ENCODE measurements at regions not wholly inside any gene's neighbourhood (a gene's known extent, or its start where the extent isn't known, plus 50 kb on each side); places are given as distances from the start of the nearest gene placed in this dataset.

DNA sequence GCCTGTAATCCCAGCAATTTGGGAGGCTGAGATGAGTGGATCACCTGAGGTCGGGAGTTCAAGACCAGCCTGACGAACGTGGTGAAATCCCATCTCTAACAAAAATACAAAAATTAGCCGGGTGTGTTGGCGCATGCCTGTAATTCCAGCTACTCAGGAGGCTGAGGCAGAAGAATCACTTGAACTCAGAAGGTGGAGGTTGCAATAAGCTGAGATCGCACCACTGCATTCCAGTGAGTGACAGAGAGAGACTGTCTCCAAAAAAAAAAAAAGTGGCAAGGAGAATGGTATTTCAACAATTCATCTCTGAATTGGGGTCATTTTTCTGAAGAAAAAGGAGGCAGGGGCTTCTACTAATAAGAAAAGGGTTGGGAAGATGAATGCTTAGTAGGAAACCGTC, 111.5 kb upstream of the NHSL1 start:
- Histone ChIP-seq H3K36me3 (ENCODE audit: control insufficient read depth, insufficient read depth, low read length, severe bottlenecking) (no peaks in the 10 kb centered on the region), H3K4me3 (ENCODE audit: low read length) (no peak overlapping the region), H3K9ac (ENCODE audit: low read length) (no peak overlapping the region), H3K4me1 (ENCODE audit: control insufficient read depth, insufficient read depth, low read length) (no peaks in the 10 kb centered on the region), H3K27me3 (replicated peaks; ENCODE audit: control insufficient read depth, insufficient read depth, low read length) (no peaks in the 10 kb centered on the region), H3K9me3 (ENCODE audit: control insufficient read depth, low read length) (no peaks in the 10 kb centered on the region)
- no peak for DNase-seq (ENCODE audit: low read depth)

DNA sequence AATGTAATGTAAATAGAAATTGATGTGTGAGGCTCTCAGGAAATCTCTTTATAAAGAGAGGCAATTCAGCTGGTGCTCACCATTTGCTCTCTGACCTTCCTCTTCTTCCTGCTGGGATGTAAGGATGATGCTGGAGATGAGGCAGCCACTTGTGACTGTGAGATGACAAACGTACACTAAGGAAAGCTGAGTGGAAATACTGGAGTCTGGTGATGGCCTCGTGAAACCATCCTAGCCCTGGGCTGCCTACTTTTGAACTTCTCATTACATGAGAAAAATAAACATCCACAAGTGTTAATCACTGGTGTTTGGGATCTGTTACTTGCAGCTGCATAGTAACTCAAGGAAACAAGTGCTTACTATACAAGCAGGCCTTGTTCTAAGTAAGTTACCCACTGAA, 114.9 kb upstream of the NHSL1 start:
- H3K4me3 ChIP-seq (ENCODE audit: low read length): no peak overlapping the region
- H3K9me3 ChIP-seq (ENCODE audit: control insufficient read depth, low read length): no peaks in the 10 kb centered on the region
- H3K27me3 ChIP-seq (replicated peaks; ENCODE audit: control insufficient read depth, insufficient read depth, low read length): no peaks in the 10 kb centered on the region
- no peaks in the 10 kb centered on the region for H3K4me1 ChIP-seq (ENCODE audit: control insufficient read depth, insufficient read depth, low read length)
- DNase-seq (ENCODE audit: low read depth): no peak
- no peaks in the 10 kb centered on the region for H3K36me3 ChIP-seq (ENCODE audit: control insufficient read depth, insufficient read depth, low read length, severe bottlenecking)
- H3K9ac ChIP-seq (ENCODE audit: low read length): no peak overlapping the region

DNA sequence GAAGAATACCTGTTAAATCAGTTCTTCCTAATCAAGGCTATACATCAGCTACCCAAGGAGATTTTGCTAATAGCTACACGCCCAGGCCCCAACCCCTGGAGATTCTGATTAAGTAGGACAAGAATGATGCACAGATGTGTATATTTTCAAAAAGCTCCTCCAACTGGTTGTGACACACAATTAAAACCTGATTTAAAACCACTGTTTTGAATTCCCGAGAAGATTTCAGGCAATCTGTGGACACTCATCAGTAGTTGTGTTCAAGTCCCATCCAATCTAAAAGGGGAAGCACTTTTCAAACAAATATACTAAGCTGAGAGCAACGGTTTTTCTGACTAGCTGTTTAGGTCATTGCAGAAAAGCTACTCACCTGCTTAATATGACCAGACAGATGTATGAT, 118.9 kb upstream of the NHSL1 start:
- Histone ChIP-seq H3K4me1 (ENCODE audit: control insufficient read depth, insufficient read depth, low read length) (no peaks in the 10 kb centered on the region), H3K4me3 (ENCODE audit: low read length) (no peak overlapping the region), H3K27me3 (replicated peaks; ENCODE audit: control insufficient read depth, insufficient read depth, low read length) (no peaks in the 10 kb centered on the region), H3K36me3 (ENCODE audit: control insufficient read depth, insufficient read depth, low read length, severe bottlenecking) (no peaks in the 10 kb centered on the region), H3K9me3 (ENCODE audit: control insufficient read depth, low read length) (no peaks in the 10 kb centered on the region), H3K9ac (ENCODE audit: low read length) (no peak overlapping the region)
- DNase-seq (ENCODE audit: low read depth): no peak

DNA sequence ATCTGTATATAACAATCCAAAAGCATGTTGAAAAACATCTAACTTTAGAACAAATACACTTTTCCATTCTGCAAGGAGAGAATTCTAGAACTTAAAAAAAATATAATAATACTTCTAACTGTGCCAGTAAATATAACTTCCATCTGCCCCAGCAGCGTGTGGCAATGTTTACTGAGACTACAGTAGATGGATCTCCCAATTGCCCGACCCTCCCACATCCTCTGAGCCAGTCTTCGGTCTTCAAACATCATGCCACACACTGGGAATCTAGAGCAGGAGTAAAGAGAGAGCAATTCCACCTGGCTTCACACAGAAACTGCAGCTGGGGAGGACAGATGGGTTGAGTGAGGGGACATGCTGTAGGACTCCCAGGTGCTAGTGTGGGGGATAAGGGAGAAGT, 121.3 kb upstream of the NHSL1 start:
- no peak overlapping the region for H3K4me3 ChIP-seq (ENCODE audit: low read length)
- no peaks in the 10 kb centered on the region for H3K9me3 ChIP-seq (ENCODE audit: control insufficient read depth, low read length)
- no peaks in the 10 kb centered on the region for H3K4me1 ChIP-seq (ENCODE audit: control insufficient read depth, insufficient read depth, low read length)

DNA sequence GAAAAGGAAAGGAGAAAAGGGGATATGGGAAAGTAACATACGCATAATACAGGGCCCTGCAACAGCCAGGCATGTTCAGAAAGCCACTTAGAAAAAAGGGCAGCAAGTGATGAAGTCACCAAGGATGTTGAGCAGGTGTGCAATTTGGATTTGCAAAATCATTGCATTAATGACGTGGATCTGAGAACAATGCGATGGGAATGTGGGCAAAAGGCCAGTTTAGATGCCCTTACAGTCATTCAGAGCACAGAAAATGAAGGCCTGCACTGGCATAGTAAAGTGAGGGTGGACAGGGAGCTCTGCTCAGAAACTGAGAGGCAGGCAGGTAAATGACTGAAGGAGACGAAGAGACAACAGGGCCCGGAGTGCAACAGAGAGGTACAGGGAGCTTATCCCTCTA, 123.7 kb upstream of the NHSL1 start:
- H3K9ac ChIP-seq (ENCODE audit: low read length): no peak overlapping the region
- no peaks in the 10 kb centered on the region for H3K9me3 ChIP-seq (ENCODE audit: control insufficient read depth, low read length)
- H3K4me1 ChIP-seq (ENCODE audit: control insufficient read depth, insufficient read depth, low read length): no peaks in the 10 kb centered on the region
- no peaks in the 10 kb centered on the region for H3K27me3 ChIP-seq (replicated peaks; ENCODE audit: control insufficient read depth, insufficient read depth, low read length)
- no peak for DNase-seq (ENCODE audit: low read depth)
- H3K4me3 ChIP-seq (ENCODE audit: low read length): no peak overlapping the region
- H3K36me3 ChIP-seq (ENCODE audit: control insufficient read depth, insufficient read depth, low read length, severe bottlenecking): no peaks in the 10 kb centered on the region

More for the DNA sequence above, 121.3 kb upstream of the NHSL1 start:
- Histone ChIP-seq H3K9ac (ENCODE audit: low read length) (no peak overlapping the region), H3K36me3 (ENCODE audit: control insufficient read depth, insufficient read depth, low read length, severe bottlenecking) (no peaks in the 10 kb centered on the region), H3K27me3 (replicated peaks; ENCODE audit: control insufficient read depth, insufficient read depth, low read length) (no peaks in the 10 kb centered on the region)
- no peak for DNase-seq (ENCODE audit: low read depth)

DNA sequence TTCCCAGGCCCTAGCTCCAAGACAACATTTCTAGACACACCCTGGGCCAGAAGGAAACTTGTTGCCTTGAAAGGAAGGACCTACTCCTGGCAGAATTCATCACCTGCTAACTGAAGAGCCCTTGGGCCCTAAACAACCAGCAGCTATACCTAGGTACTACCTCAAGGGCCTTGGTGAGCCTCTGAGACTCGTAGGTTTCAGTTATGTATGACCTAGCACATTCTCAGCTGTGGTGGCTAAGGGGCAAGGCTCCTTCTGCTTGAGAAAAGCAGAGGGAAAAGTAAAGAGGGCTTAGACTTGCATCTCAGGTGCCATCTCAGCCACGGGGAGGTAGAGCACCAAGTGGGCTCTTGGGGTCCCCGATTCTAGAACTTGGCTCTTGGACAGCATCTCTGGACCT, 132.3 kb upstream of the NHSL1 start:
- Histone ChIP-seq H3K4me1 (ENCODE audit: control insufficient read depth, insufficient read depth, low read length) (no peaks in the 10 kb centered on the region), H3K4me3 (ENCODE audit: low read length) (no peak overlapping the region), H3K27me3 (replicated peaks; ENCODE audit: control insufficient read depth, insufficient read depth, low read length) (no peaks in the 10 kb centered on the region), H3K36me3 (ENCODE audit: control insufficient read depth, insufficient read depth, low read length, severe bottlenecking) (no peaks in the 10 kb centered on the region), H3K9me3 (ENCODE audit: control insufficient read depth, low read length) (no peaks in the 10 kb centered on the region), H3K9ac (ENCODE audit: low read length) (no peak overlapping the region)
- DNase-seq (ENCODE audit: low read depth): no peak

DNA sequence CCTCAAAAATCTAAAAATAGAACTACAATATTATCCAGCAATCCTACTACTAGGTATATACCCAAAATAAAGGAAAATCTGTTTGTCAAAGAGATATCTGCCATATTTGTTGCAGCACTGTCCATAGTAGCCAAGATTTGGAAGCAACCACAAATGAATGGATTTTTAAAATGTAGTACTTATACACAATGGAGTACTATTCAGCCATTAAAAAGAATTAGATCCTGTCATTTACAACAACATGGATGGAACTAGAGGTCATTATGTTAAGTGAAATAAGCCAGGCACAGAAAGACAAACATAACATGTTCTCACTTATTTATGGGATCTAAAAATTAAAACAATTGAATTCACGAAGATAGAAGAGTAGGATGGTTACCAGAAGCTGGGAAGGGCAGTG, 135.7 kb upstream of the CCDC28A start:
- DNase-seq (ENCODE audit: low read depth): no peak
- no peaks in the 10 kb centered on the region for H3K4me1 ChIP-seq (ENCODE audit: control insufficient read depth, insufficient read depth, low read length)

DNA sequence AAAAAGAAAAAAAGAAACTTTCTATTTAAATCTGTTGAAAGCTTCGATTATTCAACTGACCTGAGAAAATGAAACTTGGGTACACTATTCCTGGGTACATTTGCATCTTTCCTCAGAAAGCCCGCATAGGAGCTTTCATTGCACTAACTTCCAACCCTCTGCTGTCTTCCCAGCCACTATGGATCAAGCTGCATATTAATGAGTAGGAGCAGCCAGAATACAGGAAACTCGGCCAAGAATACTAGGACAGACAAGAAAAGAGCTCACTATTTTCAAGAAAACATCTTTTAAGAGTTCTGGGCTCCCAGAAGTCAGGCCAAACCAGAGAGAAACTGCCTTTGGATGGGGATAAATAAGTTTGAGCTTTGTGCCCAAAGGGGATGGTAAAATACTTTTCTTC, 135.0 kb upstream of the CCDC28A start:
- Histone ChIP-seq H3K4me1 (ENCODE audit: control insufficient read depth, insufficient read depth, low read length) (no peaks in the 10 kb centered on the region), H3K36me3 (ENCODE audit: control insufficient read depth, insufficient read depth, low read length, severe bottlenecking) (no peaks in the 10 kb centered on the region), H3K9ac (ENCODE audit: low read length) (no peak overlapping the region), H3K27me3 (replicated peaks; ENCODE audit: control insufficient read depth, insufficient read depth, low read length) (no peaks in the 10 kb centered on the region), H3K9me3 (ENCODE audit: control insufficient read depth, low read length) (no peaks in the 10 kb centered on the region), H3K4me3 (ENCODE audit: low read length) (no peak overlapping the region)
- no peak for DNase-seq (ENCODE audit: low read depth)

More for the DNA sequence above, 135.7 kb upstream of the CCDC28A start:
- no peaks in the 10 kb centered on the region for H3K27me3 ChIP-seq (replicated peaks; ENCODE audit: control insufficient read depth, insufficient read depth, low read length)
- no peaks in the 10 kb centered on the region for H3K9me3 ChIP-seq (ENCODE audit: control insufficient read depth, low read length)
- H3K4me3 ChIP-seq (ENCODE audit: low read length): no peak overlapping the region
- no peaks in the 10 kb centered on the region for H3K36me3 ChIP-seq (ENCODE audit: control insufficient read depth, insufficient read depth, low read length, severe bottlenecking)
- no peak overlapping the region for H3K9ac ChIP-seq (ENCODE audit: low read length)

DNA sequence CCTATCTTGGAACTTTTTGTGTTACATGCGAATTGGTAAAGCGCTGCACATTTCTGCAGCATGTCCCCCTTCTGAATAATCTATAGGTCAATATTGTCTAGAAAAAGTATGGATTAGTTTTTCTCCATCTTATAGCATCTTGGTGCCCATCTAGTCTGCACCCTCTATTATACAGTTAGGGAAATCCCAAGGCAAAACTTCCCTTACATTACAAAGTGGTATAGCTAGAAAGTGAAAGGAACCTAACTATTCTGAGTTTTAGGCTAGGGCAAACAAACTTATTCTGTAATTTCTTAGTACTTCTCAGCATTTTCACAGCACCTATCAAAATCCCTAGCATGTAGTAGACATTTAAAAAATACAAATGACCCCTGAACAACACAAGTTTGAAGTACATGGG, 133.5 kb upstream of the CCDC28A start:
- H3K27me3 ChIP-seq (replicated peaks; ENCODE audit: control insufficient read depth, insufficient read depth, low read length): no peaks in the 10 kb centered on the region
- H3K36me3 ChIP-seq (ENCODE audit: control insufficient read depth, insufficient read depth, low read length, severe bottlenecking): no peaks in the 10 kb centered on the region
- no peak for DNase-seq (ENCODE audit: low read depth)
- H3K9me3 ChIP-seq (ENCODE audit: control insufficient read depth, low read length): no peaks in the 10 kb centered on the region
- H3K4me3 ChIP-seq (ENCODE audit: low read length): no peak overlapping the region
- H3K9ac ChIP-seq (ENCODE audit: low read length): no peak overlapping the region
- H3K4me1 ChIP-seq (ENCODE audit: control insufficient read depth, insufficient read depth, low read length): no peaks in the 10 kb centered on the region

DNA sequence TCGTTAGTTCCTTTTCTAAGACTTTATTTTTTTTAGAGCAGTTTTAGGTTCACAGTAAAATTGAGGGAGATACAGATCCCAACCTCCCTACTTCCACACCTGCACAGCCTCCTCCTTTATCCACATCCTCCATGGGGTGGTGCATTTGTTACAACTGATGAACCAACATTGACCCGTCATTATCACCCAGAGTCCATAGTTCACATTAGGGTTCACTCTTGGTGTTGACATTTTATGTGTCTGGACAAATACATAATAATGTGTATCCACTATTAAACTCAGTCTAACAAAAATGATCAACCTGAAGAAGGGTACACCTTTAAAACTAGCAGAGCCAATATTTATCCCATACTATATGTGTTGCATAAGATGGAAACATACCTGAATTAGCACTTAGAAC, 130.4 kb upstream of the CCDC28A start:
- H3K4me3 ChIP-seq (ENCODE audit: low read length): no peak overlapping the region
- no peaks in the 10 kb centered on the region for H3K27me3 ChIP-seq (replicated peaks; ENCODE audit: control insufficient read depth, insufficient read depth, low read length)
- no peak for DNase-seq (ENCODE audit: low read depth)
- H3K9ac ChIP-seq (ENCODE audit: low read length): no peak overlapping the region
- no peaks in the 10 kb centered on the region for H3K9me3 ChIP-seq (ENCODE audit: control insufficient read depth, low read length)
- peaks cover 8% of the 10 kb centered on the region for H3K4me1 ChIP-seq (ENCODE audit: control insufficient read depth, insufficient read depth, low read length)
- H3K36me3 ChIP-seq (ENCODE audit: control insufficient read depth, insufficient read depth, low read length, severe bottlenecking): no peaks in the 10 kb centered on the region

DNA sequence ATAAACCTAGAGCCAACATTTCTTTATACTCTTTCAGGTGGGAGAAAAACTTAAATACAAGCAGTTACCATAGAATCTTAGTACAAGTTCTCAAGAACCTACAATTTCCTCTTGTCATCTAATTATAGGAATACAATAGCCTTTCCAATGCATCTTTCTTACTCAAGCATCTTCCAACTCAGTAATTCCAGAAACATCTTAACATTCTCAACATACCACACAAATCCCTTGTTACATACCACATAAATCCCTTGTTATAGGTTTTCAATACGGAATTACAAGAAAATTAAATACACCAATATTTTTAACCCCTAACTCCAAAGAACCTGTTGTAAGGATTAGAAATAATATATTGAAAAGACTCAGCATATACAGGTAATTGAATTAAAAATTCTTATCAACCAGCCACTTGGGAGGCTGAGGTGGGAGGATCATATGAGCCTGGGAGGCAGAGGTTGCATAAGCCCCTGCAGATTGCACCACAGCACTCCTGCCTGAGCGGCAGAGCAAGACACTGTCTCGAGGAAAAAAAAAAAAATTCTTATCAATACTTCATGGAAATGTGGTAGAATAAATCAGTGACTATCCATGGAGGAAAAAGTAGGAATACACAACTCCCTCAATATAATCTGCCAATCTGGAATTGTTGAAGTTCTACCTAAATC, 127.5 kb upstream of the CCDC28A start:
- DNase-seq (ENCODE audit: low read depth): peak; percentile 24
- Histone ChIP-seq H3K27me3 (replicated peaks; ENCODE audit: control insufficient read depth, insufficient read depth, low read length) (no peaks in the 10 kb centered on the region), H3K4me1 (ENCODE audit: control insufficient read depth, insufficient read depth, low read length) (peaks cover 8% of the 10 kb centered on the region), H3K36me3 (ENCODE audit: control insufficient read depth, insufficient read depth, low read length, severe bottlenecking) (no peaks in the 10 kb centered on the region), H3K9ac (ENCODE audit: low read length) (no peak overlapping the region), H3K9me3 (ENCODE audit: control insufficient read depth, low read length) (no peaks in the 10 kb centered on the region), H3K4me3 (ENCODE audit: low read length) (no peak overlapping the region)

DNA sequence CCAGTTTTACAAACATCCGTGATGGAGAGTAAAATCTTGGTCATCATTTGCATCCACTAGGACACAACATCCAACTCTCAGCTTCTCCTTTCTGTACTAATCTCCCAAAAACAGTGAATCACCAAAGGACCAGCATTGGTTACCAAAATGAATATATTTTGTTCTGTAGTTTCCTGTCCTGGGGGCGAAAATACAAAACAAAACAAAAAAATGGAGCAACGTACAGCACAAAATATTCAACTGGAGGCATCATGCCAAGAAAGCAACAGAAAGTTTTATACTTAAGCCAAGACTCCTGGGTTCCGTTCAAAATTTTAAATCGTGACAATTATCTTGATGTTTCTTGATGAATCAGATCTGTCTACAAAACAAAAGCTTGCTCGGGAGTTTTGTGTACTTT, 126.6 kb upstream of the CCDC28A start:
- H3K4me1 ChIP-seq (ENCODE audit: control insufficient read depth, insufficient read depth, low read length): peaks cover 8% of the 10 kb centered on the region
- no peaks in the 10 kb centered on the region for H3K27me3 ChIP-seq (replicated peaks; ENCODE audit: control insufficient read depth, insufficient read depth, low read length)
- peak overlapping the region; percentile 35 for H3K9ac ChIP-seq (ENCODE audit: low read length)
- H3K36me3 ChIP-seq (ENCODE audit: control insufficient read depth, insufficient read depth, low read length, severe bottlenecking): no peaks in the 10 kb centered on the region
- no peaks in the 10 kb centered on the region for H3K9me3 ChIP-seq (ENCODE audit: control insufficient read depth, low read length)
- peak; percentile 89 for DNase-seq (ENCODE audit: low read depth)
- peak overlapping the region; percentile 73 for H3K4me3 ChIP-seq (ENCODE audit: low read length)
